HepG2 (cell line): ENCODE measurements at regions not wholly inside any gene's neighbourhood (a gene's known extent, or its start where the extent isn't known, plus 50 kb on each side); places are given as distances from the start of the nearest gene placed in this dataset.
"Not testable (repeated sequence)": the region's sequence is repeated elsewhere in the genome, so short reads cannot be mapped to it uniquely, and the experiment has no call there.

Experiments used
- ATAC-seq: fragments of 200-7000 bp; cut with Tn5 transposase; 3 replicates; pipeline ENCODE4 v1.9.1; 2020; ENCODE audit warnings: mild to moderate bottlenecking, moderate library complexity
- BruUV-seq: library from RNA; stranded (reverse); fragments of 400-500 nt; replicated peaks from 2 replicates; lab custom pipeline; 2021; lab: Mats Ljungman, UMichigan
- CTCF ChIA-PET: fragments of 300-600 bp; formaldehyde crosslinking; extraction: SDS; loops from one replicate; lab custom pipeline; 2021; ENCODE audit warnings: low total read pairs, inconsistent platforms, low intra/inter-chr PET ratio; lab: Yijun Ruan, JAX
- POLR2A ChIA-PET: fragments of 350-600 bp; sonication (Branson Sonifier 250); formaldehyde crosslinking; loops from one replicate; lab custom pipeline; 2020; ENCODE audit warnings: antibody characterized with exemption, inconsistent platforms; lab: Yijun Ruan, JAX
- DNase-seq: peaks from one replicate; pipeline ENCODE4 v3.0.0-alpha.2; 2015; ENCODE audit warnings: low spot score
- FAIRE-seq: peaks from 3 replicates; lab custom pipeline; 2011; peaks lifted over from hg19 to GRCh38; lab: Jason Lieb, UNC
- H2AFZ ChIP-seq: one replicate; pipeline ENCODE4 v1.6.1; 2011; ENCODE audit warnings: low read length, inconsistent platforms
- H3K27ac ChIP-seq: fragments of 300-600 bp; 3 replicates; pipeline ENCODE4 v1.8.0; 2011; ENCODE audit warnings: mixed run types, mild to moderate bottlenecking, mixed read lengths, low read length, inconsistent platforms; ENCODE audit not compliant: insufficient read depth; ENCODE audit errors: extremely low read length
- H3K27me3 ChIP-seq, 2 experiments: fragments of 200-600 bp in 1 of 2; 2 replicates in 1 of 2; 3 replicates in 1 of 2; pipeline versions ENCODE4 v1.6.0 to v1.8.0; 2011; ENCODE audit warnings: low read length in 2 of 2, mild to moderate bottlenecking in 2 of 2, moderate library complexity in 2 of 2, inconsistent platforms in 1 of 2; ENCODE audit not compliant: insufficient read depth in 2 of 2, control insufficient read depth in 1 of 2
- H3K36me3 ChIP-seq, 2 experiments: fragments of 200-600 bp in 1 of 2; replicated peaks in 1 of 2; 2 replicates in 1 of 2; 3 replicates in 1 of 2; pipeline versions ENCODE4 v1.5.1 to v1.8.0; 2011; ENCODE audit warnings: low read length in 2 of 2, inconsistent platforms in 1 of 2; ENCODE audit not compliant: insufficient read depth in 2 of 2, control insufficient read depth in 1 of 2
- H3K4me1 ChIP-seq: 2 replicates; pipeline ENCODE4 v1.5.1; 2012; ENCODE audit warnings: low read length, inconsistent platforms; ENCODE audit not compliant: insufficient read depth
- H3K4me2 ChIP-seq: 2 replicates; pipeline ENCODE4 v1.6.0; 2011; ENCODE audit warnings: low read depth, low read length, inconsistent platforms
- H3K4me3 ChIP-seq, 3 experiments: fragments of 200-600 bp in 1 of 3; sonication (generic), shearing (Covaris generic) in 1 of 3; replicated peaks in 1 of 3; 2 replicates each; pipeline ENCODE4 v1.5.1; 2011 to 2016; ENCODE audit warnings: low read length in 3 of 3, inconsistent platforms in 2 of 3, low read depth in 2 of 3, mild to moderate bottlenecking in 2 of 3, control low read depth in 1 of 3, mixed read lengths in 1 of 3; ENCODE audit not compliant: insufficient read depth in 1 of 3
- H3K79me2 ChIP-seq: one replicate; pipeline ENCODE4 v1.6.1; 2011; ENCODE audit warnings: low read length, inconsistent platforms; ENCODE audit not compliant: insufficient read depth
- H3K9ac ChIP-seq: 2 replicates; pipeline ENCODE4 v1.6.0; 2011; ENCODE audit warnings: mild to moderate bottlenecking, low read depth, low read length, inconsistent platforms; ENCODE audit not compliant: insufficient read depth
- H3K9me3 ChIP-seq: 2 replicates; pipeline ENCODE4 v1.5.1; 2012; ENCODE audit warnings: mild to moderate bottlenecking, low read length
- H4K20me1 ChIP-seq: 2 replicates; pipeline ENCODE4 v1.6.0; 2011; ENCODE audit warnings: inconsistent platforms, mild to moderate bottlenecking, low read length, moderate library complexity; ENCODE audit not compliant: insufficient read depth
- DZIP1 ChIP-seq: sonication (generic); formaldehyde crosslinking; IDR thresholded peaks from 2 replicates; pipeline ENCODE4 v1.5.0; 2020; ENCODE audit warnings: mild to moderate bottlenecking, missing genetic modification reagents
- IKZF5 ChIP-seq: IDR thresholded peaks from 2 replicates; pipeline ENCODE4 v1.6.1; 2018; ENCODE audit warnings: missing genetic modification reagents, mild to moderate bottlenecking, missing compliant biosample characterization
- IRF2 ChIP-seq: IDR thresholded peaks from 2 replicates; pipeline ENCODE4 v1.6.1; 2018; ENCODE audit warnings: missing genetic modification reagents, missing compliant biosample characterization
- MAFF ChIP-seq: IDR thresholded peaks from 2 replicates; pipeline ENCODE4 v1.6.1; 2011; ENCODE audit warnings: low read depth, low read length, improper control_type of control experiment
- MLX ChIP-seq: IDR thresholded peaks from 2 replicates; pipeline ENCODE4 v1.6.1; 2016
- NFE2 ChIP-seq: sonication (generic); formaldehyde crosslinking; IDR thresholded peaks from 2 replicates; pipeline ENCODE4 v1.4.0; 2020; ENCODE audit warnings: missing genetic modification reagents
- PHF21A ChIP-seq: sonication (generic); formaldehyde crosslinking; IDR thresholded peaks from 2 replicates; pipeline ENCODE4 v1.5.0; 2020; ENCODE audit warnings: mild to moderate bottlenecking, missing genetic modification reagents
- RAD21 ChIP-seq: fragments of 450-650 bp; formaldehyde crosslinking; IDR thresholded peaks from 2 replicates; pipeline ENCODE4 v1.5.0; 2020; ENCODE audit warnings: mild to moderate bottlenecking
- SMC3 ChIP-seq: IDR thresholded peaks from 2 replicates; pipeline ENCODE4 v1.6.1; 2011; ENCODE audit warnings: low read length, improper control_type of control experiment
- STAG1 ChIP-seq: sonication (generic); formaldehyde crosslinking; IDR thresholded peaks from 2 replicates; pipeline ENCODE4 v1.4.0; 2020; ENCODE audit warnings: missing genetic modification reagents
- ZSCAN25 ChIP-seq: sonication (generic); formaldehyde crosslinking; IDR thresholded peaks from 2 replicates; pipeline ENCODE4 v1.8.0; 2022; ENCODE audit warnings: mild to moderate bottlenecking, missing genetic modification reagents
- WGBS: methylation state at CpG from one replicate; pipeline ENCODE4 v1.1.6; 2017; ENCODE audit warnings: low lambda C conversion rate; 5-methylcytosine and 5-hydroxymethylcytosine counted together
- in situ Hi-C: cut with HindIII; loops from 2 replicates; pipeline ENCODE4 v1.10.0; 2017; ENCODE audit warnings: low pct_unique_long_range_greater_than_20kb; ENCODE audit not compliant: extremely low pct_ligation_motif_present
- intact Hi-C: fragments of 100-400 bp; cut with micrococcal nuclease; formaldehyde crosslinking; loops from one replicate; pipeline ENCODE4 v1.10.0; 2022; ENCODE audit not compliant: unreplicated experiment

GRCh38 chr11:56841210-56841810 lies 92.8 kb upstream of the OR9G4 start (continued):
- TF ChIP-seq DZIP1 (CRISPR knock-in tag) (no peak), STAG1 (peak; percentile 83), MAFF (peak; percentile 68), RAD21 (CRISPR knock-in tag) (peak; percentile 48; the same call in 1 of the 2 replicates), ZSCAN25 (CRISPR knock-in tag) (no peak), IKZF5 (CRISPR knock-in tag) (no peak), MLX (CRISPR knock-in tag) (no peak), PHF21A (CRISPR knock-in tag) (no peak), NFE2 (CRISPR knock-in tag) (no peak), IRF2 (no peak), SMC3 (peak; percentile 64)

GRCh38 chr11:56827357-56827756 lies 78.9 kb upstream of the OR9G4 start:
- H3K9me3 ChIP-seq, result peaks cover 18% of the 10 kb centered on the region
- CTCF ChIA-PET, H3K27ac ChIP-seq, H4K20me1 ChIP-seq, H3K4me2 ChIP-seq, ATAC-seq, H2AFZ ChIP-seq, FAIRE-seq, in situ Hi-C loops, H3K4me3 ChIP-seq, H3K36me3 ChIP-seq, H3K79me2 ChIP-seq, BruUV-seq, H3K27me3 ChIP-seq, DNase-seq, H3K4me1 ChIP-seq, H3K9ac ChIP-seq, POLR2A ChIA-PET, intact Hi-C loops: not testable (repeated sequence)
- WGBS, result 2% methylated on average over 3 of the region's 5 CpGs
